Stimulated activated CD4-positive, alpha-beta T cell treated with anti-CD3 and anti-CD28 coated beads, Interleukin-2, amount 100 ng/mL, for 48 hours (primary cell): ENCODE measurements at regions not wholly inside any gene's neighbourhood (a gene's known extent, or its start where the extent isn't known, plus 50 kb on each side); places are given as distances from the start of the nearest gene placed in this dataset.

ENCODE experiments used
- DNase-seq, 2 donors: peaks; one replicate each; pipeline ENCODE4 v3.0.0-alpha.2; 2020

- DNase-seq = no peak
These were observed 369.7 kb upstream of the TSHZ3 start for GRCh38 chr19:31718898-31719297.

DNA sequence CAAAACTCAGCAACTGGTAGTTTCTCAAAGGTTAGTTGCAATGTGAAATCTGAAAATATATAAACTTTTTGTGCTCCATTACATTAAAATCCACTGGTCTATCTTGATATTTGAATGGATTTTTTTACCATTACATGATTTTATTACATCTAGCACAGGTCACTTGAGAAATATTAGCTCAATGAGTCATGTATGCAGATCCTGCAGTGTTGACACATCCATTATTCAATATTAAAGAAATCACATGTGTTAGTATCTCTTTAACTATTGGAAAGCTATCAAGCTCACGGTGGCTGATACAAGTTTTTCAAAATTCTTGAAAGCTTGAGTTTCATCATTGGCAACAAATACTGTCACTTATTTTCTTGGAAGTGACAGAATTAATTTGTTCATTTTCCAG, 373.9 kb upstream of the TSHZ3 start:
- DNase-seq = no peak

DNA sequence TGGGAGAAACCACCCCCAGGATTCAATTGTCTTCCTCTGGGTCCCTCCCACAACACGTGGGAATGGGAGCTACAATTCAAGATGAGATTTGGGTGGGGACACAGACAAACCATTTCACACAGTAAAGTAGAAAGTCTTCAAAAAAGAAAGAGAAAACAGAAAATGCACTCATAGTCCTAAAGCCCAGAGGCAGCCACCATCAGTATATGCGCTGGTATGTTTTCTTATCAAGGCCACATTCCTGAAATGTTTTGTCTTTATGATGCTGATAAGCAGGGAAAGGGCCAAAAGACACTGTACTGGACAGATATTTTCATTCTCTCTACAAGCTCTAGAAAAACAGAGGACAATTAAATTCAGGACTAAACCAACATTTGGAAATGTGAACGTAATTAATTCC, 375.8 kb upstream of the TSHZ3 start:
- DNase-seq = no peak

GRCh38 chr19:31727536-31727935, 378.3 kb upstream of the TSHZ3 start:
- DNase-seq = no peak

GRCh38 chr19:31730270-31730669, 381.0 kb upstream of the TSHZ3 start:
- DNase-seq = no peak

- no peak for DNase-seq
These were observed 384.4 kb upstream of the TSHZ3 start for GRCh38 chr19:31733591-31733990.

DNA sequence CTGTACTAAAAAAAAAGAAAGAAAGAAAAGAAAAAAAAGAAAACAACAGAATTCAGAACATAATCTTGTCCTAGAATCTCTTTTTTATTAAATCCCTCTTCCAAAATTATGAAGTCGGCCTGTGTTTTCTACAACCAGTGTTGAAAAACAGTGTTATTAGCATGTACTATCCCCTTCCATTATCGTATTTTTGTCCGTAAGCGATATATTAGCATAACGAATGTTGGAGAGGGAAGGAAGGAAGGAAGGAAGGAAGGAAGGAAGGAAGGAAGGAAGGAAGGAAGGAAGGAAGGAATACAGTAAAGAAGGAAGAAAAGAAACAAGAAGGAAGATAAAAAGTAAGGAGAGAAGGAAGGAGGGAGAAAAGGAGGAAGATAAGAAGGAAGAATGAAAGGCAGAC, 393.0 kb upstream of the TSHZ3 start:
- no peak for DNase-seq

DNA sequence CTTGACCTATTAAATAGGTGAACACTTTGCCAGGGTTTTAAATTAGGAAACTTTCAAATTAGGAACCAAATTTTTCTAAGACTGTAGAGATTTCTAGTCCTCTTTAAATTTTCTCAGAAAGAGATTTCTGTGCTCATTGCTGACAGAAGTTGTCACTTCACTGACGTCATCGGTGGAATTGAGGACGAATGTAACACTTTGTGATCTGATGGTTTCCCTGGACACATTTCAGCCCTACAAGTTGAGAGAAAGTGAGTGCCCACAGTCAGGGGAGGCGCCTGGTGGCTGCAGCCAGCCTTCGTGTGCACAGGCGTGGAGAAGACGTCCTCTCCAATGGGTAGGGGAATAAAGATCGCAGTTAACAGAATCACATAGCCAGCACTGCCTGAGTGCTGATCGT, 396.5 kb upstream of the TSHZ3 start:
- DNase-seq = no peak

DNA sequence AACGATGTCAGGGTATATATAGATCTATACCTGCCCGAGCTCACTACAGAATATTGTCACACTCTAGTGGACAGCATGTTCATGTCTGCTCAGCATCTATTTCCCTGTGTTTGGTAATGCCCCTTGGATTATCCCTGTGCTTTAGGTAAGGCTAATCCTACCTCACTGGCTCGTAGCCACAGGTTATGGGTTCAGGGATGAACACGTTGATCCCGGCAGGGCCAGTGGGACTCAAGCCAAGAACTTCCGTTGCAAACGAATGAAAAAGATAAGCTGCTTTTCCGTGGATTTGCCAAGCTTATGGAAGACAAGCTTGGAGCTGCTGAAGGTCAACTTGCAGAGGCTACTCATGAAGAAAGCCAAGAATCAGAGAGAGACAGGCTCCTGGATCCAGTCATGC, 400.0 kb upstream of the TSHZ3 start:
- no peak for DNase-seq

GRCh38 chr19:31759359-31759758, 410.1 kb upstream of the TSHZ3 start:
- DNase-seq = no peak

DNA sequence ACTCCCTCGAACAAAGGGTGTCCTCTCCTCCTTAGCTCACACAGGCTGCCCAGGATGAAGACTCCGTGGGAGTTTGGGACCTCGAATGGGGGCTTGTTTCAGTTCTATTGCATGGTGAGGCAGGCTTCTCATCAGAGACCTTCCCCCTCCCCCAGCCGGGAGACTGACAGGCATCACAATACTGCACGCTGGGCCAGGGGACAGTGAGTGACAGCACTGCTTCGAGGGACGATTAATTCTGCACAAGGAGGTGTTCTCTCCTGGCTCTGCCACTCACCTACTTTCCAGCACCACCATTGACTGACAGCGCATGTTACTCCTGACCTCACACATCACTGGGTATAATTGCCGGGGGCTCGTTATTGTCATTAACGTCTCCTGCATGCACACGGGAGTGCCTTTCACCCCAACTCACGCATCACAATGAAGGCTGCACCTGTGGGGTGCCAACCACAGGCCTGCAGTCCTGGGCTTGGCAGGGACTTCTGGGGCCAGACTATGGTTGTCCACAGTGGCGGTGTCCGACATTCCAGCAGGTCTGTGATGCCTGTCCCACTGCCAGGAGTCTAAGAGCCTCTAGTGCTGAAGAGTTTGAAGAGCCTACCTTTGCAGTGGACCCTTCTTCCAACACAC, 412.2 kb upstream of the TSHZ3 start:
- DNase-seq = no peak

DNA sequence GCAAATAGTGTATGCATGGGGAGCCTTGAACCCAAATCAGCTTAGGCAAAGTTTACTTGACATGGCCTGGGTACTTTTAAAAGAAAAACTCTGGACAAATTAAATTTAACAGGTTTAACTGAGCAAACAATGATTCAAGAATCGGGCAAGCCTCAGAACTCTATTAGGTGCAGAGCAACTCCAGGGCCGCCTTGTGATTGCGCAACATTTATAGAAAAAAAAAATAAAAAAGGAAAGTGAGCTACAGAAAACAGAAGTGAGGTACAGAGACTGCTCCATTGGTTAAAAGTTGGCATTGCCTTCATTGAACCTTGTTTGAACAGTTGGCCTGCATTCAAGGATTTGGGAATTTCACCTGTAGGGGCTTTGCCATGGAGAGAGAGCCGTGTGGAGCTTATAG, 421.0 kb upstream of the TSHZ3 start:
- DNase-seq = no peak

GRCh38 chr19:31772915-31773314, 423.7 kb upstream of the TSHZ3 start:
- no peak for DNase-seq

DNA sequence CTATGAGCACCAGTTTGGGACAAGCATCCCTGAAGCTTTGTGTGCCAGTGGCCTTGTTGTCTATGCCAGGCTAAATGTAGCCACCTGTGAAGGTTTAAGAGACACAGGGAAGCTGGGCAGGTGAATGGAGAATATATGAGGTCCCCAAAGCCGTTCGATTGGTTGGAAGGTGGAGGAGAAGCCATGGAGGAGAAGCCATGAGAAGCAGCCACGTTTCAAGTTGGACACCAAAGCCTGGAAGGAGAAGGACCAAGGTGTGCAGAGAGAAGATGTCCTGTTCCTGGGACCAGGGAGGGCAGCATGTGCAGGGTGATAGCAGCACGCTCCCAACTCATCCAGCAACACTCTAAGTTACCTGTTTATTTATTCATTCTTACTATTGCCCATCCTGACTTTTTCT, 432.3 kb upstream of the TSHZ3 start:
- no peak for DNase-seq

GRCh38 chr19:31783592-31783991, 434.4 kb upstream of the TSHZ3 start:
- no peak for DNase-seq

DNA sequence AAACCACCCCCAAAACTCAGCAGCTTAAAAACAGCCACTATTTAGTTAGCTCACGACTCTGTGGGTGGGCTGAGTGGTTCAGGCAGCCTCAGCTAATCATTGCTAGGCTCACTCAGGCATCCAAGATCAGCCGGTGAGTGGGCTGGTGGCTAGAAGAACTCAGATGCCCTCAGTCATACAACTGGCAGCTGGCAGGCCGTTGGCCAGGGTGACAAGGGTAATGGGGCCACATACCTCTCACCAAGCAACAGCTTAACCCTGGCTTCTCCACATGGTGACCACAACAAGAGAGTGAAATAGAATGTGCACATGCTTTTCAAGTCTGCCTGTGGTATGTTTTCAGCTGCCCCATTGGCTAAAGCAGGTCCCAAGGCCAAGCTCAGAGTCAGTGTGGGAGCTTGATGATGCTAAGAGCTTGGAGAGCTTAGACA, 435.4 kb upstream of the TSHZ3 start:
- DNase-seq = no peak

DNA sequence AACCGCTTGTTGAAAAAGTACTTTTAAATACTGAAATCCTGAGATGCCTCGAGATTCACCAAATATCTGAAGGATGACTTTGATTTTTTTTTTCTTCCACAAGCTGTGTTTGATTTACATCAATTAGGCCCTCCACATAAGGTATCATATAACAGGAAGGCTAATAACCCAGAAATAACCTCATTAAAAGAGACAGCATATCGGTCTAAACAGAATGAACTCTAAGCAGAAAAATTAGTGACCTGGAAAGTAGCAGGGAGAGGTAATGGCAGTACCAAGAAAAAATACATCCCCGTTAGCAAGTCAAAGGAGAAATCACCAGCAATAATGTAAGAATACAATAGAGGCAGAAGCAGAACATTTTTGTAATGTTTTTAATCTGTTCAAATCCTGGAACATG, 452.4 kb upstream of the TSHZ3 start:
- no peak for DNase-seq

- no peak for DNase-seq
These were observed 454.7 kb upstream of the TSHZ3 start for GRCh38 chr19:31803835-31804446.

- no peak for DNase-seq
These were observed 455.4 kb upstream of the TSHZ3 start for GRCh38 chr19:31804668-31805067.

DNA sequence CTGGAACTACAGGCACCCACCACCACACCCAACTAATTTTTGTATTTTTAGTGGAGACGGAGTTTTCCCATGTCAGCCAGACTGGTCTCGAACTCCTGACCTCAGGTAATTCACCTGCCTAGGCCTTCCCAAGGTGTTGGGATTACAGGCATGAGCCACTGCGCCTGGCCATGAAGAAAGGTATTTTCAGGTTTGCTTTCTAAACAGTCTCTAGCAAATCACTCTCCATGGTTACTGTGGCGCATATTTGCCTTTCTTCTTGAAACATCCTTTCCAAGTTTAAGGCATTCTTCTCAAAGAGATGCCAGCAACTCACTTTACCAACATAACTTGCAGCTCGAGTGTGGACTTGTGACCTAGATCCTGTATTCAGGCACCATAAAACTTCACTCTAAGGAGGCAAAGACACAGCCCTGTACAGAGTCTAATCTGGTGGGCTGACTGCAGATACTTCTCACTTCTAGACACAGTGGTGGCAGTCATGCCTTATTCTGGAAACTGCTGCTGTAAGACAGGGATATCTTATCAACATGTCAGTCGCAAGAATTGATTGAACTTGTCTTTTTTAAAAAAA, 461.4 kb upstream of the TSHZ3 start:
- DNase-seq = no peak

- DNase-seq = no peak
These were observed 468.9 kb upstream of the TSHZ3 start for GRCh38 chr19:31817971-31818797.

DNA sequence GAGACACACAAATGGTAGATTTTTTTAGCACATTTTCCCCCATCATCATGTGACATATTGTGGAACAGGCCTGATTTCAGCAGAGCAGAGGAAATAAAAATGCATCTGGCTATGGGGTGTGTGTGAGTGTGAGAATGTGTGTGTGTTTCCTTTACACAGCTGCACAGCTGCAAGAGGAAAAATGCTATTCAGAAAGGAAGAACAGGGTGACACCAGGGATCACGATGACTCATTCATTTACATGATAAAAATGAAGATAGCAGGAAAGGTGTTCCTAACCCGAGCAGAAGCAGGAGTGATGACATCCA, 469.5 kb upstream of the TSHZ3 start:
- no peak for DNase-seq

DNA sequence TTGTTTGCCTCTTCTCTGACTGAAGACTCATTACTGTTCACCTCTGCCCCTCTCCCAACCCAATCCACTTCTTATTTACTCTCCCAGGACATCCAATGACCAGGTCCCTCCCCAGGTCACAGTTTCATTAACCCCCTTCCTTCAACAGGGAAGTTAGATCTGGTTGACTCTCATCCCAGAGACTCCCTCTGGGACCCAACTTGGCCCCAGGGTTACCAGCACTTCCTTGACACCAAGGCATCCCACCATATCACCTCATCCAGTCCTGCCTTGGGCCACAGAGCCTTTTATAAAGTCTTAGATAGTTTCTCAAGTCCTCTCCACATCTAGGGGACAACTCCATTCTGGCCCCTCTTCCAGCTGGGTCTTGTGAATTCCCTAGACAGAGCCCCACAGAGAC, 470.6 kb upstream of the TSHZ3 start:
- DNase-seq = no peak

DNA sequence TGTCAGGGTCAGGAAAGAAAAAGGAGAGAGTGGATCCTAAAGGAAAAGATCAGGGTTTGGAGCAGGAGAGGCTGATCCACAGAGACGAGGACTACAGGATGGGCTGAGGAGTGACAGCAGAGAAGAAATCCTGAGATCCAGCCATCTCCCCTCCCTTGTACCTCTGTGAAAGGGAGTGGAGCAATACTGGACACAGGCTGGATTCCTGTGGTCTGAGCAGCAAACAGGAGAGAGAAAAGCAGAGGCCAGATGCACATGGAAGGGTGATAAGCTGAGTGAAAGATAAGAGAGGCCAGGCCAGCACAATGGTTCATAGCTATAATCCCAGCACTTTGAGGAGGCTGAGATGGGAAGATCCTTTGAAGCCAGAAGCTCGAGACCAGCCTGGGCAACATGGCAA, 472.1 kb upstream of the TSHZ3 start:
- DNase-seq = no peak
